ENCODE measurements at regions not wholly inside any gene's neighbourhood (a gene's known extent, or its start where the extent isn't known, plus 50 kb on each side); places are given as distances from the start of the nearest gene placed in this dataset.

DNA sequence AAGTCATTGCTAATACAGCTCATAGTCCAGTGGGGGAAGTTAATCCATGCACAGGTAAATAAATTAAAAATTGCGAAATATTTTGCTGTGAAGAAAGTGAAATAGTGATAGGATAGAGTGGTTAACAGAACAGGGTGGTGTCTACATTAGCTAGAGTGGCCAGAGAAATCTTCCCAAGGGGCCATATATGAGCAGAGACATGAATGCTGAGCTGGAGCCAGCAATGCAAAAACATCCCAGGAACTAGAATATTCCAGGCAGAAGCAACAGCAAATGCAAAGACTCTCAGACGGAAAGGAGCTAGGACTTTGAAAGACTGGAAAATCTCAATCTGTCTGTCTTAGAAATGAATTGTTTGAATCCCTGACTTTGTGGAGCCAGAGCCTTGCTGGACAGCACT lies 1221.6 kb downstream of the MAT2B start:
- Histone ChIP-seq H3K4me3 (ENCODE audit: low read length in 3 of 3) (no peak overlapping the region), H3K27me3 (ENCODE audit: control insufficient read depth in 3 of 3, insufficient read depth in 3 of 3, low read length in 3 of 3) (no peaks in the 10 kb centered on the region), H3K9ac (ENCODE audit: low read depth in 1 of 3, low read length in 3 of 3) (no peak overlapping the region), H3K36me3 (ENCODE audit: control insufficient read depth in 3 of 3, insufficient read depth in 3 of 3, low read length in 3 of 3) (no peaks in the 10 kb centered on the region), H3K9me3 (ENCODE audit: control insufficient read depth in 3 of 3, low read length in 3 of 3) (no peaks in the 10 kb centered on the region), H3K27ac (ENCODE audit: low read depth, low read length) (no peak overlapping the region), H3K4me1 (ENCODE audit: control insufficient read depth in 3 of 3, insufficient read depth in 3 of 3, low read length in 3 of 3) (no peaks in the 10 kb centered on the region)

DNA sequence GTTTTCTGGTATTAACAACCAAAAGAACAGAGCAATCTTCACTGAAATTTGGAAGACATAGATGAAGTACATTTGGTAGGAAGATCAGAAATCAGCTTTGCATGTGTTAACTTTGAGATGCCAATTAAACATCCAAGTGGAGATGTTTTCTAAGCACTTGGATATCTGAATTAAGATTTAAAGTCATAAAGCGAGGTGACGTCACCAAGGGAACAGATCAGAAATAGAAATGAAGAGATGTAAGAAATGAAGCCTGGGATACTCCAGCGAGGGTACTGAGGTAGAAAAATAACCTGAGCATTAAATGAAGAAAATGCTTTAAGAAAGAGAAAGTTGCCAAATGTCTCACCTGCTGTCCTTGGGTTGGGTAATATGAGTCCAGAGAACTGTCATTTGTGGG lies 1223.3 kb downstream of the MAT2B start:
- no peak overlapping the region for H3K9ac ChIP-seq (ENCODE audit: low read depth in 1 of 3, low read length in 3 of 3)
- H3K4me1 ChIP-seq (ENCODE audit: control insufficient read depth in 3 of 3, insufficient read depth in 3 of 3, low read length in 3 of 3), result no peaks in the 10 kb centered on the region
- H3K4me3 ChIP-seq (ENCODE audit: low read length in 3 of 3), result no peak overlapping the region
- no peaks in the 10 kb centered on the region for H3K9me3 ChIP-seq (ENCODE audit: control insufficient read depth in 3 of 3, low read length in 3 of 3)
- no peak overlapping the region for H3K27ac ChIP-seq (ENCODE audit: low read depth, low read length)
- H3K27me3 ChIP-seq (ENCODE audit: control insufficient read depth in 3 of 3, insufficient read depth in 3 of 3, low read length in 3 of 3), result no peaks in the 10 kb centered on the region
- no peaks in the 10 kb centered on the region for H3K36me3 ChIP-seq (ENCODE audit: control insufficient read depth in 3 of 3, insufficient read depth in 3 of 3, low read length in 3 of 3)

DNA sequence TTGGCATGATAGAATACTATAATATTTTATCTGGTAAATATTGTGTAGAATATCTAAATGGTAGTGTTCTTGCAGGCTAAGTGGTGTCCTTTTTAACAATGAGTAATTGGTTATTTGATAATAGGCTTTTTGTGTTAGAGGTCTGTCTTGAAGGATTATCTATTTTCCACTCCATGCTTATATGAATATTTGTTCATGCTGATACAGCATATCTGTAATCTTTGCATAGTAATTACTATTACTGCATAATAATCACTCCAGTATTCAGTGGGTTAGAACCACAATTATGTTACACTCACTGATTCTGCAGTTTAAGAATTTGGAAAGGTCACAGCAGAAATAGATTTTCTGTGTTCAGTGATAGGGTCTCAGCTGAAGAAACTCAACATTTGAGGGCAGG lies 1229.9 kb downstream of the MAT2B start:
- H3K36me3 ChIP-seq (ENCODE audit: control insufficient read depth in 3 of 3, insufficient read depth in 3 of 3, low read length in 3 of 3), result no peaks in the 10 kb centered on the region
- no peaks in the 10 kb centered on the region for H3K27me3 ChIP-seq (ENCODE audit: control insufficient read depth in 3 of 3, insufficient read depth in 3 of 3, low read length in 3 of 3)
- no peaks in the 10 kb centered on the region for H3K4me1 ChIP-seq (ENCODE audit: control insufficient read depth in 3 of 3, insufficient read depth in 3 of 3, low read length in 3 of 3)
- H3K9ac ChIP-seq (ENCODE audit: low read depth in 1 of 3, low read length in 3 of 3), result no peak overlapping the region
- H3K4me3 ChIP-seq (ENCODE audit: low read length in 3 of 3), result no peak overlapping the region
- no peak overlapping the region for H3K27ac ChIP-seq (ENCODE audit: low read depth, low read length)
- no peaks in the 10 kb centered on the region for H3K9me3 ChIP-seq (ENCODE audit: control insufficient read depth in 3 of 3, low read length in 3 of 3)

DNA sequence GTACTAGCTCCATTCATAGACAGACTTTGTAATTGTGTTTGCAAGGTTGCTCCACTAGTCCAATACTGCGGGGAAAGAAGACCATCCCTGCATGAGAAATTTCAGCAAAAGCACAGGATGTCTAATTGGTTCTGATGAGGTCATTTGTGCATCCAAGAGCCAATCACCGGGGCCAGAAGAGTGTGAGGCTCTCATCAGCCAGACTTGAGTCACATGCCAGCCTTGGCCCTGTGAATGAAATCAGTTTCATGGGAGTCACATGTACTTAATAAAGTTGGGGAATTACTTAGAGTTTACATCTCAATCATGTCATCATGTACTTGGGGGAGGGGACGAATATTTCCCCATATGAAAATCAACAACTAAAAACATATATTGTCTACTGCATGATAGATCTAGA lies 1236.0 kb downstream of the MAT2B start:
- H3K27ac ChIP-seq (ENCODE audit: low read depth, low read length), result no peak overlapping the region
- H3K9me3 ChIP-seq (ENCODE audit: control insufficient read depth in 3 of 3, low read length in 3 of 3), result no peaks in the 10 kb centered on the region
- H3K27me3 ChIP-seq (ENCODE audit: control insufficient read depth in 3 of 3, insufficient read depth in 3 of 3, low read length in 3 of 3), result no peaks in the 10 kb centered on the region
- H3K4me1 ChIP-seq (ENCODE audit: control insufficient read depth in 3 of 3, insufficient read depth in 3 of 3, low read length in 3 of 3), result no peaks in the 10 kb centered on the region
- H3K4me3 ChIP-seq (ENCODE audit: low read length in 3 of 3), result no peak overlapping the region
- no peak overlapping the region for H3K9ac ChIP-seq (ENCODE audit: low read depth in 1 of 3, low read length in 3 of 3)
- H3K36me3 ChIP-seq (ENCODE audit: control insufficient read depth in 3 of 3, insufficient read depth in 3 of 3, low read length in 3 of 3), result no peaks in the 10 kb centered on the region

DNA sequence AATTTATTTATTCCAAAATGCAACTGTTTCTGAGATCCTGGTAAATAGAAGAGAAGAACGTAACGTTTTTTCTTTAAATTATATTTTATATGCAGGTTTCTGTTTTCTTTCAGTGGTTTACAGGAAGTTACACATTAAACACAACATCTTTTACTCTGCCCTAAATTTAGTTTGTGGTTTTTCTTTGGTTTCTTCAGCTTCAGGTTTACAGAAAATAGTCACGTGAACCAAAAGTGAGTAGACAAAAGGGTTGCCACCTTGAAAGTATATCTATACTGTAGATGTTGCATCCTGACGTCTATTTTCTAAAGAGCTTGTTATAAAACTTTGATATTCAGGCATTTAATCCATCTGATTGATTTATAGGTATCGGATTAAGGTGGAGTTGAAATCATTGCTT lies 1236.6 kb downstream of the MAT2B start:
- H3K4me3 ChIP-seq (ENCODE audit: low read length in 3 of 3), result no peak overlapping the region
- H3K27me3 ChIP-seq (ENCODE audit: control insufficient read depth in 3 of 3, insufficient read depth in 3 of 3, low read length in 3 of 3), result no peaks in the 10 kb centered on the region
- no peaks in the 10 kb centered on the region for H3K9me3 ChIP-seq (ENCODE audit: control insufficient read depth in 3 of 3, low read length in 3 of 3)
- H3K36me3 ChIP-seq (ENCODE audit: control insufficient read depth in 3 of 3, insufficient read depth in 3 of 3, low read length in 3 of 3), result no peaks in the 10 kb centered on the region
- H3K27ac ChIP-seq (ENCODE audit: low read depth, low read length), result no peak overlapping the region
- H3K4me1 ChIP-seq (ENCODE audit: control insufficient read depth in 3 of 3, insufficient read depth in 3 of 3, low read length in 3 of 3), result no peaks in the 10 kb centered on the region
- H3K9ac ChIP-seq (ENCODE audit: low read depth in 1 of 3, low read length in 3 of 3), result no peak overlapping the region

DNA sequence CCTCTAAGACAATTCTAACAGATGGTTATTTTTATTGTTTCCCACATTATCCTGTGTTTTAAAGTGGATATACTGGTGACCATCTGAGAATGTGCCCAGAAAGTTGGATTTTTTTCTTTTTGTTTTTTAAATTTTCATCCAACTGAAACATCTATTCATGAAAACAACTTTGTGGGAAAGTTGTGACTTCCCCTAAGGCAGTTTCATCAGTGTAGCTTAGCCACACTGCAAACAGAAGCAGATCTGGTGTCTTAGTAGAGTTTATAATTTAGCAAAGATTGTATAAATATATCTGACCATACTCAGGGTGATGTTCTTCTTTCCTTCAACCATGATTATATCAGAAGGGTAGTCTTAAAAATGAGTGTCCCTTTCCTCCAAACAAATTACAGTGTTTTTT lies 1241.3 kb downstream of the MAT2B start:
- H3K27me3 ChIP-seq (ENCODE audit: control insufficient read depth in 3 of 3, insufficient read depth in 3 of 3, low read length in 3 of 3), result no peaks in the 10 kb centered on the region
- H3K36me3 ChIP-seq (ENCODE audit: control insufficient read depth in 3 of 3, insufficient read depth in 3 of 3, low read length in 3 of 3), result no peaks in the 10 kb centered on the region
- H3K27ac ChIP-seq (ENCODE audit: low read depth, low read length), result no peak overlapping the region
- no peak overlapping the region for H3K9ac ChIP-seq (ENCODE audit: low read depth in 1 of 3, low read length in 3 of 3)
- H3K9me3 ChIP-seq (ENCODE audit: control insufficient read depth in 3 of 3, low read length in 3 of 3), result no peaks in the 10 kb centered on the region
- no peaks in the 10 kb centered on the region for H3K4me1 ChIP-seq (ENCODE audit: control insufficient read depth in 3 of 3, insufficient read depth in 3 of 3, low read length in 3 of 3)
- H3K4me3 ChIP-seq (ENCODE audit: low read length in 3 of 3), result no peak overlapping the region

DNA sequence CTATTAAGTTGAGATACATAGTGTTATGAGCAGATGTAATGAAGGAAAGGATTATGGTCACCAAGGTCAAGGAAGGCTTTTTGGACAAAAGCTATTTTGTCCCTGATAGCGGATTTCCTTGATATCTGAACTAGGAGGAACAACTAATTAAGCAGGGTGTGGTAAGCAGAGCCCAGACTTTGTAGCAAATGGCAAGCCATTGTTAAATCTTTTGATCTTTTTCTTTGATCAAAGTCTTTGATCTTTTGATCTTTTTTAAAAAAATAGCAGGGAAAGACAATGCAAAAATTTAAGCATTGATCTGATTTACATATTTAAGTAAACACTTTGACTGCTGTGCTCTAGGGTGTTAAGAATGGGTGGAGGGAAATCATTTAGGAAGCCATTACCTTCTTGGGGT lies 1242.0 kb downstream of the MAT2B start:
- Histone ChIP-seq H3K27me3 (ENCODE audit: control insufficient read depth in 3 of 3, insufficient read depth in 3 of 3, low read length in 3 of 3) (no peaks in the 10 kb centered on the region), H3K4me3 (ENCODE audit: low read length in 3 of 3) (no peak overlapping the region), H3K27ac (ENCODE audit: low read depth, low read length) (no peak overlapping the region)

DNA sequence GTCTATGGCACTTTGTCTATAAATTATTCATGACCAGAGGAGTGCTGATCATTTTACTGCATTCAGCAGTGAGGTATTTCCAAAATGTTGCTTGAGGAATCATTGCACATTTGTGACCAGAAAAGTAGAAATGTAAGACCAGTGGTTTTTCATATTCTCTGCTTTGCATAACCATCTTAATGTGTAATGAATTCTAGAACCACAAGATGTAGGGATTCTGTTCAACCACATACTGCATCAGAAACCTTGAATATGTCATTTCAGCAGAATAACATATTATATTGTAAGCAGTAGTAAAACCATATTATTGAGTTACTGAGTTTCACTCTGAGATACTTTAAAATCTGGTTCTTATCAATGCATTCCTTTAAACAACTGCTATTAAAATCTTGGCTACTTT lies 1243.4 kb downstream of the MAT2B start:
- Histone ChIP-seq H3K36me3 (ENCODE audit: control insufficient read depth in 3 of 3, insufficient read depth in 3 of 3, low read length in 3 of 3) (no peaks in the 10 kb centered on the region), H3K4me1 (ENCODE audit: control insufficient read depth in 3 of 3, insufficient read depth in 3 of 3, low read length in 3 of 3) (no peaks in the 10 kb centered on the region), H3K9me3 (ENCODE audit: control insufficient read depth in 3 of 3, low read length in 3 of 3) (no peaks in the 10 kb centered on the region), H3K4me3 (ENCODE audit: low read length in 3 of 3) (no peak overlapping the region), H3K27me3 (ENCODE audit: control insufficient read depth in 3 of 3, insufficient read depth in 3 of 3, low read length in 3 of 3) (no peaks in the 10 kb centered on the region), H3K9ac (ENCODE audit: low read depth in 1 of 3, low read length in 3 of 3) (no peak overlapping the region), H3K27ac (ENCODE audit: low read depth, low read length) (no peak overlapping the region)

More for the DNA sequence above, 1242.0 kb downstream of the MAT2B start:
- H3K9ac ChIP-seq (ENCODE audit: low read depth in 1 of 3, low read length in 3 of 3), result no peak overlapping the region
- H3K4me1 ChIP-seq (ENCODE audit: control insufficient read depth in 3 of 3, insufficient read depth in 3 of 3, low read length in 3 of 3), result no peaks in the 10 kb centered on the region
- no peaks in the 10 kb centered on the region for H3K36me3 ChIP-seq (ENCODE audit: control insufficient read depth in 3 of 3, insufficient read depth in 3 of 3, low read length in 3 of 3)
- H3K9me3 ChIP-seq (ENCODE audit: control insufficient read depth in 3 of 3, low read length in 3 of 3), result no peaks in the 10 kb centered on the region

DNA sequence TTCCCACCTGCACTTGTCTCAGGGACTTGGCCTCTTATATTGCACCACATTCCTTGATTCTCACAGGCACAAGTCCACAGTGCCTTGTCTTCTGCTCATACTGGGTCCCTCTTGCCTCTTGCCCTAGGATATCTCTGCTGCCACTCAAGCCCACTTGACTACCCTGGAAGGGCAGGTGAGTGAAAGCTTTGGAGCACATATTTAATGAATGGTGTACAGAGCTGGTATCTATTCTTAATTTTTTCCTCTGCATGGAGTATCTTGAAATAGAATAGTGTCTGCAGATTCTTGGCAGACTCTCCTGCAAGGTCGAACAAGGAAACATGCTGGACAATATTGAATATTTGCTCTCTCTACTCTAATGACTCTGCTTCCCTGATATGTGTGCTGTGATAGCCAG lies 1248.0 kb downstream of the MAT2B start:
- no peak overlapping the region for H3K9ac ChIP-seq (ENCODE audit: low read depth in 1 of 3, low read length in 3 of 3)
- no peak overlapping the region for H3K4me3 ChIP-seq (ENCODE audit: low read length in 3 of 3)
- no peaks in the 10 kb centered on the region for H3K36me3 ChIP-seq (ENCODE audit: control insufficient read depth in 3 of 3, insufficient read depth in 3 of 3, low read length in 3 of 3)
- no peaks in the 10 kb centered on the region for H3K27me3 ChIP-seq (ENCODE audit: control insufficient read depth in 3 of 3, insufficient read depth in 3 of 3, low read length in 3 of 3)
- H3K27ac ChIP-seq (ENCODE audit: low read depth, low read length), result no peak overlapping the region
- no peaks in the 10 kb centered on the region for H3K9me3 ChIP-seq (ENCODE audit: control insufficient read depth in 3 of 3, low read length in 3 of 3)
- no peaks in the 10 kb centered on the region for H3K4me1 ChIP-seq (ENCODE audit: control insufficient read depth in 3 of 3, insufficient read depth in 3 of 3, low read length in 3 of 3)

DNA sequence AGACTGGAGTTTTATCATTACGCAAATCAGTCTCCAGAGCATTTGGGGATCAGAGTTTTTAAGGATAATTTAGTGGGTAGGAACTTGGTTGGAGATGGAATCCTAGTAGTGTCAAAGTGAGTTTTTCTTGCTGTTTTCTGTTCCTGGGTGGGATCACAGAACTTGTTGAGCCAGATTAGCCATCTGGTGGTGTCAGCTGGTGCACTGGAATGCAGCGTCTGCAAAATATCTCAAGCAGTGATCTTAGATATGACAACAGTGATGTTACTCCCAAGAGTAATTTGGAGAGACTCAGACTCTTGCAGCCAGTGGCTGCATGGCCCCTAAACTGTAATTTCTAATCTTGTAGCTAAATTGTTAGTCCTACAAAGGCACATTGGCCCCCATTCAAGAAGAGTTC lies 1257.8 kb downstream of the MAT2B start:
- Histone ChIP-seq H3K36me3 (ENCODE audit: control insufficient read depth in 3 of 3, insufficient read depth in 3 of 3, low read length in 3 of 3) (no peaks in the 10 kb centered on the region), H3K4me3 (ENCODE audit: low read length in 3 of 3) (no peak overlapping the region), H3K9ac (ENCODE audit: low read depth in 1 of 3, low read length in 3 of 3) (no peak overlapping the region), H3K27ac (ENCODE audit: low read depth, low read length) (no peak overlapping the region), H3K4me1 (ENCODE audit: control insufficient read depth in 3 of 3, insufficient read depth in 3 of 3, low read length in 3 of 3) (no peaks in the 10 kb centered on the region), H3K27me3 (ENCODE audit: control insufficient read depth in 3 of 3, insufficient read depth in 3 of 3, low read length in 3 of 3) (no peaks in the 10 kb centered on the region), H3K9me3 (ENCODE audit: control insufficient read depth in 3 of 3, low read length in 3 of 3) (no peaks in the 10 kb centered on the region)

DNA sequence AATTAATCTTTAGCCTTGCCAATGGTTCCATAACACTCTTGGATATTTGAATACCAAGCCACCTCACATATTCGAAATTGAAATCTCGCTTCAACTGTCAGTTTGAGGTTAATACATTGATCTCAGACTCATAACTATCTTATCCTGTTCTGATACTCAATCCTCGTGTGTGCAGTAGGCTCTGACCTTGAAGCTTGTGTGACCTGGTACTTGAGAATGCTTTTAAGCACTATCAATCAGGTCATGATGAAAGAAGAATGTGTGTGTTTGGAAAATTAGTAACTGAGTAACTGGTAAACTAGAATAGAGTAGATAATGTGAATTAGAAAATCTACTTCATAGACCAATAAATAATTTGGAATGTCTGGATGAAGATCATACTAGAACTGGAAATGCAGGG lies 1266.7 kb downstream of the MAT2B start:
- Histone ChIP-seq H3K9me3 (ENCODE audit: control insufficient read depth in 3 of 3, low read length in 3 of 3) (no peaks in the 10 kb centered on the region), H3K27ac (ENCODE audit: low read depth, low read length) (no peak overlapping the region), H3K36me3 (ENCODE audit: control insufficient read depth in 3 of 3, insufficient read depth in 3 of 3, low read length in 3 of 3) (no peaks in the 10 kb centered on the region), H3K4me3 (ENCODE audit: low read length in 3 of 3) (no peak overlapping the region), H3K4me1 (ENCODE audit: control insufficient read depth in 3 of 3, insufficient read depth in 3 of 3, low read length in 3 of 3) (no peaks in the 10 kb centered on the region), H3K27me3 (ENCODE audit: control insufficient read depth in 3 of 3, insufficient read depth in 3 of 3, low read length in 3 of 3) (no peaks in the 10 kb centered on the region), H3K9ac (ENCODE audit: low read depth in 1 of 3, low read length in 3 of 3) (no peak overlapping the region)

All from skeletal muscle tissue (tissue), 3 donors.